IMR-90 (cell line): ENCODE measurements at regions not wholly inside any gene's neighbourhood (a gene's known extent, or its start where the extent isn't known, plus 50 kb on each side); places are given as distances from the start of the nearest gene placed in this dataset.

Experiments used
- ATAC-seq: fragments of 200-7000 bp; cut with Tn5 transposase; 2 replicates; pipeline ENCODE4 v1.9.1; 2020; ENCODE audit warnings: low read depth, mild to moderate bottlenecking, moderate library complexity
- BruUV-seq: library from RNA; stranded (reverse); fragments of 400-500 nt; replicated peaks from 2 replicates; lab custom pipeline; 2021; lab: Mats Ljungman, UMichigan
- CTCF ChIA-PET: fragments of 300-600 bp; formaldehyde crosslinking; extraction: SDS; loops from one replicate; lab custom pipeline; 2021; ENCODE audit warnings: antibody characterized with exemption; lab: Yijun Ruan, JAX
- POLR2A ChIA-PET: fragments of 300-600 bp; sonication (Branson Sonifier 250); formaldehyde crosslinking; loops from one replicate; lab custom pipeline; 2022; ENCODE audit warnings: antibody characterized with exemption; ENCODE audit not compliant: unreplicated experiment; lab: Charles Lee
- DNase-seq: peaks from one replicate; pipeline ENCODE4 v3.0.0; 2013
- H2AFZ ChIP-seq: replicated peaks from 2 replicates; pipeline ENCODE3; 2013; ENCODE audit warnings: low read length, mild to moderate bottlenecking; ENCODE audit not compliant: poor library complexity
- H2AK5ac ChIP-seq: 2 replicates; pipeline ENCODE4 v1.6.1; 2013; ENCODE audit warnings: low read depth, low read length, inconsistent platforms
- H2AK9ac ChIP-seq: replicated peaks from 2 replicates; pipeline ENCODE3; 2013; ENCODE audit warnings: mild to moderate bottlenecking, low read depth, low read length, moderate library complexity; ENCODE audit not compliant: poor library complexity
- H2BK120ac ChIP-seq: 2 replicates; pipeline ENCODE4 v1.6.1; 2013; ENCODE audit warnings: low read depth, low read length, inconsistent platforms
- H2BK15ac ChIP-seq: 3 replicates; pipeline ENCODE4 v1.6.1; 2013; ENCODE audit warnings: low read depth, low read length, inconsistent platforms
- H2BK20ac ChIP-seq: 2 replicates; pipeline ENCODE4 v1.6.1; 2013; ENCODE audit warnings: low read depth, mild to moderate bottlenecking, inconsistent platforms, low read length, moderate library complexity
- H2BK5ac ChIP-seq: 2 replicates; pipeline ENCODE4 v1.6.1; 2013; ENCODE audit warnings: mild to moderate bottlenecking, low read depth, low read length, inconsistent platforms; ENCODE audit not compliant: poor library complexity, severe bottlenecking
- H3K14ac ChIP-seq: replicated peaks from 2 replicates; pipeline ENCODE4 v1.6.1; 2013; ENCODE audit warnings: low read depth, low read length, inconsistent platforms
- H3K18ac ChIP-seq: 2 replicates; pipeline ENCODE4 v1.6.1; 2013; ENCODE audit warnings: low read depth, low read length, control low read depth
- H3K23ac ChIP-seq: 2 replicates; pipeline ENCODE4 v1.6.1; 2013; ENCODE audit warnings: low read depth, low read length, inconsistent platforms
- H3K27ac ChIP-seq: 2 replicates; pipeline ENCODE4 v1.5.1; 2013; ENCODE audit warnings: mild to moderate bottlenecking, control low read depth, low read length; ENCODE audit not compliant: insufficient read depth
- H3K27me3 ChIP-seq: 2 replicates; pipeline ENCODE4 v1.6.1; 2013; ENCODE audit warnings: low read length; ENCODE audit not compliant: control insufficient read depth, insufficient read depth
- H3K36me3 ChIP-seq: 2 replicates; pipeline ENCODE4 v1.6.1; 2013; ENCODE audit warnings: low read length, mixed read lengths; ENCODE audit not compliant: control insufficient read depth, insufficient read depth
- H3K4ac ChIP-seq: 2 replicates; pipeline ENCODE4 v1.6.1; 2013; ENCODE audit warnings: low read depth, low read length, inconsistent platforms
- H3K4me1 ChIP-seq: 2 replicates; pipeline ENCODE4 v1.6.1; 2013; ENCODE audit warnings: low read length, mixed read lengths; ENCODE audit not compliant: control insufficient read depth, insufficient read depth
- H3K4me2 ChIP-seq: 2 replicates; pipeline ENCODE4 v1.6.1; 2013; ENCODE audit warnings: low read depth, mild to moderate bottlenecking, control low read depth, low read length, moderate library complexity
- H3K4me3 ChIP-seq: 2 replicates; pipeline ENCODE4 v1.5.1; 2013; ENCODE audit warnings: low read depth, mild to moderate bottlenecking, control low read depth, low read length, moderate library complexity; ENCODE audit not compliant: insufficient read depth
- H3K56ac ChIP-seq: 2 replicates; pipeline ENCODE4 v1.6.1; 2013; ENCODE audit warnings: low read length, inconsistent platforms; ENCODE audit not compliant: insufficient read depth; ENCODE audit errors: extremely low read depth
- H3K79me1 ChIP-seq, 2 experiments: 2 replicates each; pipeline ENCODE4 v1.6.1; 2013; ENCODE audit warnings: low read length in 2 of 2, inconsistent platforms in 1 of 2, low read depth in 1 of 2
- H3K9ac ChIP-seq: 2 replicates; pipeline ENCODE4 v1.6.1; 2013; ENCODE audit warnings: low read depth, low read length, control low read depth
- H3K9me1 ChIP-seq: 2 replicates; pipeline ENCODE4 v1.6.1; 2013; ENCODE audit warnings: low read length, inconsistent platforms; ENCODE audit not compliant: insufficient read depth
- H3K9me3 ChIP-seq: 2 replicates; pipeline ENCODE4 v1.6.1; 2013; ENCODE audit warnings: low read length; ENCODE audit not compliant: control insufficient read depth, insufficient read depth
- H4K20me1 ChIP-seq: 2 replicates; pipeline ENCODE4 v1.6.1; 2013; ENCODE audit warnings: low read length, inconsistent platforms; ENCODE audit not compliant: insufficient read depth
- H4K5ac ChIP-seq: 2 replicates; pipeline ENCODE4 v1.6.1; 2013; ENCODE audit warnings: mild to moderate bottlenecking, low read depth, low read length, control low read depth
- H4K8ac ChIP-seq, 2 experiments: 2 replicates each; pipeline ENCODE4 v1.6.1; 2013; ENCODE audit warnings: low read depth in 2 of 2, low read length in 2 of 2, control low read depth in 1 of 2, inconsistent platforms in 1 of 2
- H4K91ac ChIP-seq: 2 replicates; pipeline ENCODE4 v1.6.1; 2013; ENCODE audit warnings: low read depth, low read length, inconsistent platforms; ENCODE audit not compliant: insufficient read depth
- BHLHE40 ChIP-seq: fragments of 150-350 bp; IDR thresholded peaks from 2 replicates; pipeline ENCODE4 v1.6.1; 2016; ENCODE audit warnings: mild to moderate bottlenecking, low read depth, low read length
- CHD1 ChIP-seq: IDR thresholded peaks from 2 replicates; pipeline ENCODE4 v1.6.1; 2012; ENCODE audit warnings: low read depth, low read length, improper control_type of control experiment
- ELK1 ChIP-seq: fragments of 150-350 bp; IDR thresholded peaks from 2 replicates; pipeline ENCODE4 v1.6.1; 2016; ENCODE audit warnings: low read depth, mild to moderate bottlenecking, low read length, moderate library complexity, borderline replicate concordance
- FOS ChIP-seq: fragments of 150-350 bp; IDR thresholded peaks from 2 replicates; pipeline ENCODE4 v1.6.1; 2016; ENCODE audit warnings: low read depth, low read length
- POLR2A ChIP-seq: IDR thresholded peaks from 2 replicates; pipeline ENCODE4 v1.6.1; 2012; ENCODE audit warnings: mild to moderate bottlenecking, low read depth, low read length
- RCOR1 ChIP-seq: IDR thresholded peaks from 2 replicates; pipeline ENCODE4 v1.6.1; 2012; ENCODE audit warnings: mild to moderate bottlenecking, low read length, improper control_type of control experiment; ENCODE audit not compliant: insufficient replicate concordance
- RFX5 ChIP-seq: IDR thresholded peaks from 2 replicates; pipeline ENCODE4 v1.8.0; 2012; ENCODE audit warnings: low read depth, mild to moderate bottlenecking, low read length, moderate library complexity
- SMC3 ChIP-seq: fragments of 150-350 bp; IDR thresholded peaks from 2 replicates; pipeline ENCODE4 v1.6.1; 2016; ENCODE audit warnings: low read depth, mild to moderate bottlenecking, antibody characterized with exemption, low read length, moderate library complexity
- dilution Hi-C: fragments of 300-500 bp; cut with HindIII; formaldehyde crosslinking; loops from one replicate; pipeline ENCODE4 v1.14.3; 2018; ENCODE audit warnings: low sequenced_read_pairs; ENCODE audit not compliant: unreplicated experiment
- in situ Hi-C: fragments of 300-500 bp; cut with MboI; formaldehyde crosslinking; loops from 3 replicates; pipeline ENCODE4 v1.14.3; 2019; ENCODE audit warnings: low sequenced_read_pairs, inconsistent platforms, mixed read lengths
- intact Hi-C: fragments of 100-400 bp; cut with micrococcal nuclease; formaldehyde crosslinking; loops from 2 replicates; pipeline ENCODE4 v1.10.0; 2022
- TF ChIP-seq, protein P1 (sequence below): fragments of 150-350 bp; IDR thresholded peaks from 2 replicates; pipeline ENCODE4 v1.6.1; 2017; ENCODE audit warnings: mild to moderate bottlenecking, antibody characterized with exemption, low read length, low read depth
- TF ChIP-seq, protein P2 (sequence below): conservative IDR thresholded peaks from 2 replicates; pipeline ENCODE4 v1.5.1; 2012; ENCODE audit warnings: mild to moderate bottlenecking, low read depth, low read length, improper control_type of control experiment

- in situ Hi-C loops (no loop called here), intact Hi-C loops (loop anchor here (5.0 kb wide), 1 partner anchor 131 kb away; no protein-coding TSS in a partner anchor), dilution Hi-C loops (no loop called here)
- Histone ChIP-seq H3K27me3 (no peaks in the 10 kb centered on the region), H2BK15ac (no peak overlapping the region), H4K20me1 (no peaks in the 10 kb centered on the region), H3K4me3 (no peak overlapping the region), H3K4ac (no peak overlapping the region), H3K9me3 (0 out of 2 replicates have a peak, but pooled peaks cover 3% of the 10 kb centered on the region), H3K56ac (no peak overlapping the region), H4K91ac (no peak overlapping the region), H2AK9ac (no peak overlapping the region), H2AK5ac (no peak overlapping the region), H3K79me1 (no peaks in the 10 kb centered on the region), H3K4me2 (no peak overlapping the region), H2AFZ (no peak overlapping the region), H3K27ac (no peak overlapping the region), H2BK20ac (no peak overlapping the region), H3K23ac (no peak overlapping the region), H3K9ac (no peak overlapping the region), H3K18ac (no peak overlapping the region), H2BK120ac (no peak overlapping the region), H2BK5ac (no peak overlapping the region), H3K14ac (no peak overlapping the region), H3K36me3 (no peaks in the 10 kb centered on the region), H3K4me1 (no peaks in the 10 kb centered on the region), H3K9me1 (no peaks in the 10 kb centered on the region), H4K5ac (no peak overlapping the region), H4K8ac (no peak overlapping the region)
- no peak for TF ChIP-seq ELK1
- TF ChIP-seq, protein P1, sequence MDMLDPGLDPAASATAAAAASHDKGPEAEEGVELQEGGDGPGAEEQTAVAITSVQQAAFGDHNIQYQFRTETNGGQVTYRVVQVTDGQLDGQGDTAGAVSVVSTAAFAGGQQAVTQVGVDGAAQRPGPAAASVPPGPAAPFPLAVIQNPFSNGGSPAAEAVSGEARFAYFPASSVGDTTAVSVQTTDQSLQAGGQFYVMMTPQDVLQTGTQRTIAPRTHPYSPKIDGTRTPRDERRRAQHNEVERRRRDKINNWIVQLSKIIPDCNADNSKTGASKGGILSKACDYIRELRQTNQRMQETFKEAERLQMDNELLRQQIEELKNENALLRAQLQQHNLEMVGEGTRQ: no peak
- no peak for TF ChIP-seq RCOR1
- no peak for TF ChIP-seq POLR2A
- no peak for TF ChIP-seq RFX5
- TF ChIP-seq FOS: no peak
- no peak for TF ChIP-seq BHLHE40
- TF ChIP-seq CHD1: no peak
- TF ChIP-seq, protein P2, sequence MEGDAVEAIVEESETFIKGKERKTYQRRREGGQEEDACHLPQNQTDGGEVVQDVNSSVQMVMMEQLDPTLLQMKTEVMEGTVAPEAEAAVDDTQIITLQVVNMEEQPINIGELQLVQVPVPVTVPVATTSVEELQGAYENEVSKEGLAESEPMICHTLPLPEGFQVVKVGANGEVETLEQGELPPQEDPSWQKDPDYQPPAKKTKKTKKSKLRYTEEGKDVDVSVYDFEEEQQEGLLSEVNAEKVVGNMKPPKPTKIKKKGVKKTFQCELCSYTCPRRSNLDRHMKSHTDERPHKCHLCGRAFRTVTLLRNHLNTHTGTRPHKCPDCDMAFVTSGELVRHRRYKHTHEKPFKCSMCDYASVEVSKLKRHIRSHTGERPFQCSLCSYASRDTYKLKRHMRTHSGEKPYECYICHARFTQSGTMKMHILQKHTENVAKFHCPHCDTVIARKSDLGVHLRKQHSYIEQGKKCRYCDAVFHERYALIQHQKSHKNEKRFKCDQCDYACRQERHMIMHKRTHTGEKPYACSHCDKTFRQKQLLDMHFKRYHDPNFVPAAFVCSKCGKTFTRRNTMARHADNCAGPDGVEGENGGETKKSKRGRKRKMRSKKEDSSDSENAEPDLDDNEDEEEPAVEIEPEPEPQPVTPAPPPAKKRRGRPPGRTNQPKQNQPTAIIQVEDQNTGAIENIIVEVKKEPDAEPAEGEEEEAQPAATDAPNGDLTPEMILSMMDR: no peak
- no peak for TF ChIP-seq SMC3
- CTCF ChIA-PET: no interaction called here
- BruUV-seq: no TSS peak
- no peak for DNase-seq
- ATAC-seq: no peak
- POLR2A ChIA-PET: no interaction called here
Measured at GRCh38 chr2:146530886-146531285, 1313.9 kb upstream of the ACVR2A start.
